Keratinocyte (primary cell): ENCODE measurements at regions not wholly inside any gene's neighbourhood (a gene's known extent, or its start where the extent isn't known, plus 50 kb on each side); places are given as distances from the start of the nearest gene placed in this dataset.
A peak's percentile ranks its signal among the peaks of the same experiment; 100 is the strongest.

Source experiments
- DNase-seq: peaks from one replicate; pipeline ENCODE4 v3.0.0-alpha.2; 2011; ENCODE audit warnings: low read depth, missing footprints, low spot score
- FAIRE-seq: peaks from 2 replicates; lab custom pipeline; 2011; peaks lifted over from hg19 to GRCh38; lab: Jason Lieb, UNC
- H2AFZ ChIP-seq: 2 replicates; pipeline ENCODE4 v1.6.0; 2012; ENCODE audit warnings: low read length, control low read depth, inconsistent platforms; ENCODE audit not compliant: control insufficient read depth
- H3K27ac ChIP-seq: 2 replicates; pipeline ENCODE4 v1.5.1; 2011; ENCODE audit warnings: low read length; ENCODE audit not compliant: control insufficient read depth, insufficient read depth
- H3K27me3 ChIP-seq: 3 replicates; pipeline ENCODE4 v1.6.0; 2011; ENCODE audit warnings: low read length; ENCODE audit not compliant: control insufficient read depth, insufficient read depth; ENCODE audit errors: extremely low read depth
- H3K36me3 ChIP-seq, 2 experiments: 2 replicates in 1 of 2; 3 replicates in 1 of 2; pipeline ENCODE4 v1.5.1; 2011; ENCODE audit warnings: low read length in 2 of 2, mild to moderate bottlenecking in 1 of 2; ENCODE audit not compliant: control insufficient read depth in 2 of 2, insufficient read depth in 2 of 2; ENCODE audit errors: extremely low read depth in 1 of 2
- H3K4me1 ChIP-seq: 3 replicates; pipeline ENCODE4 v1.5.1; 2011; ENCODE audit warnings: low read length; ENCODE audit not compliant: control insufficient read depth, insufficient read depth; ENCODE audit errors: extremely low read depth
- H3K4me2 ChIP-seq: 3 replicates; pipeline ENCODE4 v1.6.0; 2011; ENCODE audit warnings: low read depth, low read length; ENCODE audit not compliant: control insufficient read depth, insufficient read depth; ENCODE audit errors: extremely low read depth
- H3K4me3 ChIP-seq, 3 experiments: fragments of 200-600 bp in 1 of 3; sonication (generic) in 1 of 3; 2 replicates in 2 of 3; 3 replicates in 1 of 3; pipeline ENCODE4 v1.5.1; 2011 to 2016; ENCODE audit warnings: low read length in 3 of 3, mild to moderate bottlenecking in 3 of 3, control low read depth in 2 of 3, inconsistent platforms in 1 of 3, low read depth in 1 of 3, mixed read lengths in 1 of 3, mixed run types in 1 of 3, moderate library complexity in 1 of 3; ENCODE audit not compliant: control insufficient read depth in 2 of 3, insufficient read depth in 2 of 3; ENCODE audit errors: extremely low read depth in 1 of 3
- H3K79me2 ChIP-seq: 2 replicates; pipeline ENCODE4 v1.6.0; 2012; ENCODE audit warnings: low read length; ENCODE audit not compliant: control insufficient read depth, insufficient read depth
- H3K9ac ChIP-seq: 3 replicates; pipeline ENCODE4 v1.6.0; 2011; ENCODE audit warnings: low read length; ENCODE audit not compliant: control insufficient read depth, insufficient read depth; ENCODE audit errors: extremely low read depth
- H3K9me1 ChIP-seq: 3 replicates; pipeline ENCODE4 v1.6.0; 2011; ENCODE audit warnings: low read length; ENCODE audit not compliant: control insufficient read depth, insufficient read depth; ENCODE audit errors: extremely low read depth
- H3K9me3 ChIP-seq: 2 replicates; pipeline ENCODE4 v1.5.1; 2012; ENCODE audit warnings: low read depth, low read length; ENCODE audit not compliant: control insufficient read depth
- H4K20me1 ChIP-seq: 3 replicates; pipeline ENCODE4 v1.6.0; 2011; ENCODE audit warnings: low read length; ENCODE audit not compliant: control insufficient read depth, insufficient read depth; ENCODE audit errors: extremely low read depth
- EZH2 ChIP-seq: IDR thresholded peaks from one replicate; pipeline ENCODE4 v1.6.1; 2012; ENCODE audit warnings: inconsistent platforms, mild to moderate bottlenecking, low read length, moderate library complexity
- dilution Hi-C: fragments of 300-500 bp; cut with MboI; formaldehyde crosslinking; loops from one replicate; pipeline ENCODE4 v1.7.0; 2020; ENCODE audit warnings: low sequenced_read_pairs; ENCODE audit not compliant: extremely low pct_ligation_motif_present
- TF ChIP-seq, protein P1 (sequence below), 3 experiments: IDR thresholded peaks in 1 of 3; conservative IDR thresholded peaks in 1 of 3; optimal IDR thresholded peaks in 1 of 3; 2 replicates in 2 of 3; 3 replicates in 1 of 3; pipeline versions ENCODE3 to v1.5.1; 2011; ENCODE audit warnings: low read length in 3 of 3, mild to moderate bottlenecking in 3 of 3, moderate library complexity in 2 of 3, control low read depth in 1 of 3, inconsistent platforms in 1 of 3; ENCODE audit not compliant: insufficient read depth in 2 of 3; ENCODE audit errors: extremely low read depth in 1 of 3

DNA sequence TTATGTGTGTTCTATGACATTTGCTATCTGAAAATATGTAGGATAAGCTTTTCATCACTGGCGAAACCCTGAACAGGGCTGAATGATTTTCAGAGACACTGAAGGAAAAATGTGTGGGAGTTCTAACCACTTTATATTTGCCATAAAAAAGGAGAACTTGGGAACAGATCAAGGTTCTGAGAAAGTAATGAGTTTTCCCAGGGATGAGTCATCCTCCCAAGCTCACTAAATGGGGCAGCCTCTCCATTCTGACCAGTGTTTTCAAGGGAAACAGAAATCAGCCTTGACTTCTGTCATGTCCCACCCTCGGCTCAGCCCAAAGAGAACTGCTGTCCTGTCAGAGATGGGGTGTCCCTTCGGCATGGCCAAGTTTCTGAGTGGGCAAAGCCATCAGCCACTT, 2109.8 kb upstream of the CELF4 start:
- Histone ChIP-seq H4K20me1 (no peaks in the 10 kb centered on the region), H3K4me2 (no peak overlapping the region), H3K36me3 (no peaks in the 10 kb centered on the region), H3K27me3 (no peaks in the 10 kb centered on the region), H3K4me1 (no peaks in the 10 kb centered on the region), H3K4me3 (no peak overlapping the region), H3K9ac (no peak overlapping the region), H3K9me1 (no peaks in the 10 kb centered on the region), H3K9me3 (no peaks in the 10 kb centered on the region), H3K79me2 (no peaks in the 10 kb centered on the region), H2AFZ (no peak overlapping the region), H3K27ac (no peak overlapping the region)
- TF ChIP-seq EZH2, result no peak
- TF ChIP-seq, protein P1, sequence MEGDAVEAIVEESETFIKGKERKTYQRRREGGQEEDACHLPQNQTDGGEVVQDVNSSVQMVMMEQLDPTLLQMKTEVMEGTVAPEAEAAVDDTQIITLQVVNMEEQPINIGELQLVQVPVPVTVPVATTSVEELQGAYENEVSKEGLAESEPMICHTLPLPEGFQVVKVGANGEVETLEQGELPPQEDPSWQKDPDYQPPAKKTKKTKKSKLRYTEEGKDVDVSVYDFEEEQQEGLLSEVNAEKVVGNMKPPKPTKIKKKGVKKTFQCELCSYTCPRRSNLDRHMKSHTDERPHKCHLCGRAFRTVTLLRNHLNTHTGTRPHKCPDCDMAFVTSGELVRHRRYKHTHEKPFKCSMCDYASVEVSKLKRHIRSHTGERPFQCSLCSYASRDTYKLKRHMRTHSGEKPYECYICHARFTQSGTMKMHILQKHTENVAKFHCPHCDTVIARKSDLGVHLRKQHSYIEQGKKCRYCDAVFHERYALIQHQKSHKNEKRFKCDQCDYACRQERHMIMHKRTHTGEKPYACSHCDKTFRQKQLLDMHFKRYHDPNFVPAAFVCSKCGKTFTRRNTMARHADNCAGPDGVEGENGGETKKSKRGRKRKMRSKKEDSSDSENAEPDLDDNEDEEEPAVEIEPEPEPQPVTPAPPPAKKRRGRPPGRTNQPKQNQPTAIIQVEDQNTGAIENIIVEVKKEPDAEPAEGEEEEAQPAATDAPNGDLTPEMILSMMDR (optimal IDR thresholded peaks at IDR 0.05 in 1 of 3, IDR thresholded peaks at IDR 0.05 in 1 of 3, conservative IDR thresholded peaks at IDR 0.05 in 1 of 3; ENCODE audit: extremely low read depth in 1 of 3, insufficient read depth in 2 of 3, low read length in 3 of 3), result no peak
- dilution Hi-C loops, result no loop called here
- DNase-seq (no peak), FAIRE-seq (peak; percentile 49)

DNA sequence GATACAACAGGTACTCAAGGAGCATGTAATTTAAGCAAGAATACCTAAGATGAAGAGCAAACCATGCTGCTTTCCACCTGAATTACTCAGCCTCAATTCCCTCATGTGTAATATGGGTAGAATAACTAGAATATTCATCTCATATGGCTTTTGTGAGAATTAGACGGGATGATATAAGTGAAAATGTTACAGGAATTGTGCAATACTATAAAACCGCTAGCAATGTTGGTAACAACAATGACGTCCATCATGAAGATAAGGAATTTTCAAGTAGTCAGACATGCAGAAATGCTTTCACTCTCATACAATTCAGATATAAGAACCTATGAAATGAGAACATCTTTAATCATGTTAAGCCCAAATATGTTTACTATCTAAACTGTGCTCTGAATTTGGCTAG, 2106.6 kb upstream of the CELF4 start:
- Histone ChIP-seq H3K27ac (no peak overlapping the region), H4K20me1 (no peaks in the 10 kb centered on the region), H3K9ac (no peak overlapping the region), H2AFZ (no peak overlapping the region), H3K4me2 (no peak overlapping the region), H3K79me2 (no peaks in the 10 kb centered on the region), H3K4me3 (no peak overlapping the region), H3K36me3 (no peaks in the 10 kb centered on the region), H3K4me1 (peaks cover 11% of the 10 kb centered on the region), H3K9me3 (no peaks in the 10 kb centered on the region), H3K27me3 (no peaks in the 10 kb centered on the region), H3K9me1 (no peaks in the 10 kb centered on the region)
- dilution Hi-C loops, result no loop called here
- DNase-seq, result no peak
- no peak for TF ChIP-seq EZH2
- TF ChIP-seq, protein P1 (optimal IDR thresholded peaks at IDR 0.05 in 1 of 3, IDR thresholded peaks at IDR 0.05 in 1 of 3, conservative IDR thresholded peaks at IDR 0.05 in 1 of 3; ENCODE audit: extremely low read depth in 1 of 3, insufficient read depth in 2 of 3, low read length in 3 of 3), result no peak
- no peak for FAIRE-seq
